HepG2 (cell line): ENCODE measurements at regions not wholly inside any gene's neighbourhood (a gene's known extent, or its start where the extent isn't known, plus 50 kb on each side); places are given as distances from the start of the nearest gene placed in this dataset.

Source experiments
- ATAC-seq: fragments of 200-7000 bp; cut with Tn5 transposase; 3 replicates; pipeline ENCODE4 v1.9.1; 2020; ENCODE audit warnings: mild to moderate bottlenecking, moderate library complexity
- BruUV-seq: library from RNA; stranded (reverse); fragments of 400-500 nt; replicated peaks from 2 replicates; lab custom pipeline; 2021; lab: Mats Ljungman, UMichigan
- CTCF ChIA-PET: fragments of 300-600 bp; formaldehyde crosslinking; extraction: SDS; loops from one replicate; lab custom pipeline; 2021; ENCODE audit warnings: low total read pairs, inconsistent platforms, low intra/inter-chr PET ratio; lab: Yijun Ruan, JAX
- POLR2A ChIA-PET: fragments of 350-600 bp; sonication (Branson Sonifier 250); formaldehyde crosslinking; loops from one replicate; lab custom pipeline; 2020; ENCODE audit warnings: antibody characterized with exemption, inconsistent platforms; lab: Yijun Ruan, JAX
- DNase-seq: peaks from one replicate; pipeline ENCODE4 v3.0.0-alpha.2; 2015; ENCODE audit warnings: low spot score
- FAIRE-seq: peaks from 3 replicates; lab custom pipeline; 2011; peaks lifted over from hg19 to GRCh38; lab: Jason Lieb, UNC
- H2AFZ ChIP-seq: one replicate; pipeline ENCODE4 v1.6.1; 2011; ENCODE audit warnings: low read length, inconsistent platforms
- H3K27ac ChIP-seq: fragments of 300-600 bp; 3 replicates; pipeline ENCODE4 v1.8.0; 2011; ENCODE audit warnings: mixed run types, mild to moderate bottlenecking, mixed read lengths, low read length, inconsistent platforms; ENCODE audit not compliant: insufficient read depth; ENCODE audit errors: extremely low read length
- H3K27me3 ChIP-seq, 2 experiments: fragments of 200-600 bp in 1 of 2; 2 replicates in 1 of 2; 3 replicates in 1 of 2; pipeline versions ENCODE4 v1.6.0 to v1.8.0; 2011; ENCODE audit warnings: low read length in 2 of 2, mild to moderate bottlenecking in 2 of 2, moderate library complexity in 2 of 2, inconsistent platforms in 1 of 2; ENCODE audit not compliant: insufficient read depth in 2 of 2, control insufficient read depth in 1 of 2
- H3K36me3 ChIP-seq, 2 experiments: fragments of 200-600 bp in 1 of 2; replicated peaks in 1 of 2; 2 replicates in 1 of 2; 3 replicates in 1 of 2; pipeline versions ENCODE4 v1.5.1 to v1.8.0; 2011; ENCODE audit warnings: low read length in 2 of 2, inconsistent platforms in 1 of 2; ENCODE audit not compliant: insufficient read depth in 2 of 2, control insufficient read depth in 1 of 2
- H3K4me1 ChIP-seq: 2 replicates; pipeline ENCODE4 v1.5.1; 2012; ENCODE audit warnings: low read length, inconsistent platforms; ENCODE audit not compliant: insufficient read depth
- H3K4me2 ChIP-seq: 2 replicates; pipeline ENCODE4 v1.6.0; 2011; ENCODE audit warnings: low read depth, low read length, inconsistent platforms
- H3K4me3 ChIP-seq, 3 experiments: fragments of 200-600 bp in 1 of 3; sonication (generic), shearing (Covaris generic) in 1 of 3; replicated peaks in 1 of 3; 2 replicates each; pipeline ENCODE4 v1.5.1; 2011 to 2016; ENCODE audit warnings: low read length in 3 of 3, inconsistent platforms in 2 of 3, low read depth in 2 of 3, mild to moderate bottlenecking in 2 of 3, control low read depth in 1 of 3, mixed read lengths in 1 of 3; ENCODE audit not compliant: insufficient read depth in 1 of 3
- H3K79me2 ChIP-seq: one replicate; pipeline ENCODE4 v1.6.1; 2011; ENCODE audit warnings: low read length, inconsistent platforms; ENCODE audit not compliant: insufficient read depth
- H3K9ac ChIP-seq: 2 replicates; pipeline ENCODE4 v1.6.0; 2011; ENCODE audit warnings: mild to moderate bottlenecking, low read depth, low read length, inconsistent platforms; ENCODE audit not compliant: insufficient read depth
- H3K9me3 ChIP-seq: 2 replicates; pipeline ENCODE4 v1.5.1; 2012; ENCODE audit warnings: mild to moderate bottlenecking, low read length
- H4K20me1 ChIP-seq: 2 replicates; pipeline ENCODE4 v1.6.0; 2011; ENCODE audit warnings: inconsistent platforms, mild to moderate bottlenecking, low read length, moderate library complexity; ENCODE audit not compliant: insufficient read depth
- DNMT3B ChIP-seq: conservative IDR thresholded peaks from 2 replicates; pipeline ENCODE4 v1.6.1; 2016; ENCODE audit warnings: missing biosample characterization, control low read depth
- EP300 ChIP-seq, 3 experiments: sonication (generic) in 1 of 3; formaldehyde crosslinking in 1 of 3; IDR thresholded peaks; 2 replicates each; pipeline versions ENCODE4 v1.5.1 to v1.6.1; 2011 to 2020; ENCODE audit warnings: low read depth in 2 of 3, low read length in 2 of 3, borderline replicate concordance in 1 of 3, improper control_type of control experiment in 1 of 3, mild to moderate bottlenecking in 1 of 3, missing genetic modification reagents in 1 of 3, moderate library complexity in 1 of 3
- GTF2F1 ChIP-seq: fragments of 150-350 bp; IDR thresholded peaks from 2 replicates; pipeline ENCODE4 v1.6.1; 2014; ENCODE audit warnings: low read length
- NBN ChIP-seq: fragments of 450-650 bp; conservative IDR thresholded peaks from 2 replicates; pipeline ENCODE4 v1.6.1; 2017
- POGK ChIP-seq: sonication (generic); formaldehyde crosslinking; conservative IDR thresholded peaks from 2 replicates; pipeline ENCODE4 v1.8.0; 2022; ENCODE audit warnings: mild to moderate bottlenecking, moderate library complexity, missing genetic modification reagents
- PPARG ChIP-seq: conservative IDR thresholded peaks from 2 replicates; pipeline ENCODE4 v1.6.1; 2016; ENCODE audit warnings: missing biosample characterization, missing genetic modification reagents
- SMAD3 ChIP-seq: sonication (generic); formaldehyde crosslinking; IDR thresholded peaks from 2 replicates; pipeline ENCODE4 v1.4.0; 2020; ENCODE audit warnings: missing genetic modification reagents
- SNAPC5 ChIP-seq: sonication (generic); formaldehyde crosslinking; IDR thresholded peaks from 2 replicates; pipeline ENCODE4 v1.8.1; 2023; ENCODE audit warnings: mild to moderate bottlenecking, missing genetic modification reagents, borderline replicate concordance
- ZNF225 ChIP-seq: sonication (generic); formaldehyde crosslinking; IDR thresholded peaks from 2 replicates; pipeline ENCODE4 v1.4.0; 2020; ENCODE audit warnings: mild to moderate bottlenecking, missing genetic modification reagents
- ZNF329 ChIP-seq: sonication (generic); formaldehyde crosslinking; IDR thresholded peaks from 2 replicates; pipeline ENCODE4 v1.9.0; 2021; ENCODE audit warnings: low read depth, mild to moderate bottlenecking, missing genetic modification reagents
- ZNF615 ChIP-seq: sonication (generic); formaldehyde crosslinking; IDR thresholded peaks from 2 replicates; pipeline ENCODE4 v1.5.0; 2020; ENCODE audit warnings: mild to moderate bottlenecking, missing genetic modification reagents, borderline replicate concordance
- ZNF776 ChIP-seq: sonication (generic); formaldehyde crosslinking; IDR thresholded peaks from 2 replicates; pipeline ENCODE4 v1.4.0; 2020; ENCODE audit warnings: mild to moderate bottlenecking, missing genetic modification reagents
- ZNF784 ChIP-seq: sonication (generic); formaldehyde crosslinking; IDR thresholded peaks from 2 replicates; pipeline ENCODE4 v1.5.1; 2020; ENCODE audit warnings: missing genetic modification reagents, mild to moderate bottlenecking, borderline replicate concordance
- ZSCAN21 ChIP-seq: sonication (generic); formaldehyde crosslinking; IDR thresholded peaks from 2 replicates; pipeline ENCODE4 v1.8.0; 2022; ENCODE audit warnings: mild to moderate bottlenecking, missing genetic modification reagents, moderate library complexity, borderline replicate concordance
- ZSCAN25 ChIP-seq: sonication (generic); formaldehyde crosslinking; IDR thresholded peaks from 2 replicates; pipeline ENCODE4 v1.8.0; 2022; ENCODE audit warnings: mild to moderate bottlenecking, missing genetic modification reagents
- WGBS: methylation state at CpG from one replicate; pipeline ENCODE4 v1.1.6; 2017; ENCODE audit warnings: low lambda C conversion rate; 5-methylcytosine and 5-hydroxymethylcytosine counted together
- in situ Hi-C: cut with HindIII; loops from 2 replicates; pipeline ENCODE4 v1.10.0; 2017; ENCODE audit warnings: low pct_unique_long_range_greater_than_20kb; ENCODE audit not compliant: extremely low pct_ligation_motif_present
- intact Hi-C: fragments of 100-400 bp; cut with micrococcal nuclease; formaldehyde crosslinking; loops from one replicate; pipeline ENCODE4 v1.10.0; 2022; ENCODE audit not compliant: unreplicated experiment
- TF ChIP-seq, protein P1 (sequence below): IDR thresholded peaks from 2 replicates; pipeline ENCODE4 v1.6.1; 2016; ENCODE audit warnings: low read depth

DNA sequence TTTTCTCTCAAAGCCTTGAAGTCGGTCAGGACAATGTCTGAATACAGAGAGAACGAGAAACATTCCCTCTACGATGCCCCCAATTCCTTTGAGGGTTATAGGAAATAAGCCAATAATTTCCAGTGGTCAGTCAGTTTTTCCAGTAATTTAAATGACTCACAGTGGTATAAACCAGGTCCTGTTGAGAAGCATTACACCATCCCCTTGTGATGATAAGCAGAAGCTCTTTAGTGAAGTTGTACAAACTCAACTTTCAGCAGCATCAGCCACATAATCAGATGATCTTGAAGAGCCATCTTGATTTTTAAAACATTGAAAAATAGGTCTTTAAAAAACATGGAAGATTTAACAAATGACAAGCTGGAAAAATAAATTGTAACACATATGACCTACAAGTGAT, 173.9 kb upstream of the ZNF462 start (continued):
- TF ChIP-seq POGK (CRISPR knock-in tag) = no peak
- TF ChIP-seq GTF2F1 = no peak
- TF ChIP-seq EP300 (IDR thresholded peaks at IDR 0.05; ENCODE audit: low read depth in 2 of 2, low read length in 2 of 2) = no peak
- no peak for TF ChIP-seq EP300 (CRISPR knock-in tag; IDR thresholded peaks at IDR 0.05; ENCODE audit: borderline replicate concordance)
- TF ChIP-seq ZSCAN21 (CRISPR knock-in tag) = no peak
- TF ChIP-seq ZNF615 (CRISPR knock-in tag) = no peak
- TF ChIP-seq, protein P1, sequence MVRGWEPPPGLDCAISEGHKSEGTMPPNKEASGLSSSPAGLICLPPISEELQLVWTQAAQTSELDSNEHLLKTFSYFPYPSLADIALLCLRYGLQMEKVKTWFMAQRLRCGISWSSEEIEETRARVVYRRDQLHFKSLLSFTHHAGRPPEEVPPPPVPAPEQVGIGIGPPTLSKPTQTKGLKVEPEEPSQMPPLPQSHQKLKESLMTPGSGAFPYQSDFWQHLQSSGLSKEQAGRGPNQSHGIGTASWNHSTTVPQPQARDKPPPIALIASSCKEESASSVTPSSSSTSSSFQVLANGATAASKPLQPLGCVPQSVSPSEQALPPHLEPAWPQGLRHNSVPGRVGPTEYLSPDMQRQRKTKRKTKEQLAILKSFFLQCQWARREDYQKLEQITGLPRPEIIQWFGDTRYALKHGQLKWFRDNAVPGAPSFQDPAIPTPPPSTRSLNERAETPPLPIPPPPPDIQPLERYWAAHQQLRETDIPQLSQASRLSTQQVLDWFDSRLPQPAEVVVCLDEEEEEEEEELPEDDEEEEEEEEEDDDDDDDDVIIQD (CRISPR knock-in tag) = no peak
- TF ChIP-seq NBN = no peak
- no peak for TF ChIP-seq ZSCAN25 (CRISPR knock-in tag)
- no peak for TF ChIP-seq ZNF225 (CRISPR knock-in tag)
- TF ChIP-seq SMAD3 = no peak
- no peak for TF ChIP-seq ZNF776

GRCh38 chr9:106691627-106692026, 171.3 kb upstream of the ZNF462 start:
- ChIA-PET CTCF (no interaction called here), POLR2A (no interaction called here)
- no peaks in the 10 kb centered on the region for H3K4me1 ChIP-seq
- no peaks in the 10 kb centered on the region for H3K79me2 ChIP-seq
- H3K36me3 ChIP-seq = no peaks in the 10 kb centered on the region
- H3K9ac ChIP-seq = no peak overlapping the region
- BruUV-seq = no TSS peak
- in situ Hi-C loops = no loop called here
- ATAC-seq = no peak
- H3K27me3 ChIP-seq = peaks cover 0 to under 1% of the 10 kb centered on the region in 2 experiments; a peak in 1 of 5 replicates
- H3K9me3 ChIP-seq = no peaks in the 10 kb centered on the region
- H3K4me2 ChIP-seq = no peak overlapping the region
- H3K4me3 ChIP-seq = no peak overlapping the region
- H2AFZ ChIP-seq = no peak overlapping the region
- no peak overlapping the region for H3K27ac ChIP-seq
- intact Hi-C loops = no loop called here
- H4K20me1 ChIP-seq = no peaks in the 10 kb centered on the region
- DNase-seq = no peak
- WGBS = 29% methylated on average over 6 of the region's 6 CpGs
- no peak for FAIRE-seq
- no peak for TF ChIP-seq DNMT3B (CRISPR knock-in tag)
- no peak for TF ChIP-seq ZNF784 (CRISPR knock-in tag)
- TF ChIP-seq ZNF329 (CRISPR knock-in tag) = no peak
- no peak for TF ChIP-seq PPARG
- no peak for TF ChIP-seq SNAPC5
